Endothelial cell of umbilical vein (primary cell): ENCODE measurements at regions not wholly inside any gene's neighbourhood (a gene's known extent, or its start where the extent isn't known, plus 50 kb on each side); places are given as distances from the start of the nearest gene placed in this dataset.

Source experiments
- BruUV-seq: library from RNA; stranded (reverse); fragments of 400-500 nt; replicated peaks from 2 replicates; lab custom pipeline; 2021; lab: Mats Ljungman, UMichigan
- CTCF ChIA-PET: fragments of 300-600, 350-600 bp; sonication (Branson Sonifier 250); formaldehyde crosslinking; loops from one replicate; lab custom pipeline; 2021; ENCODE audit warnings: antibody characterized with exemption, inconsistent platforms; lab: Charles Lee
- POLR2A ChIA-PET: fragments of 300-600, 350-600 bp; sonication (Branson Sonifier 250); formaldehyde crosslinking; loops from one replicate; lab custom pipeline; 2021; ENCODE audit warnings: antibody characterized with exemption, inconsistent platforms; lab: Charles Lee
- DNase-seq: peaks from one replicate; pipeline ENCODE4 v3.0.0-alpha.2; 2011; ENCODE audit warnings: low read depth, low spot score
- FAIRE-seq: peaks from 2 replicates; lab custom pipeline; 2011; peaks lifted over from hg19 to GRCh38; lab: Jason Lieb, UNC
- H2AFZ ChIP-seq: 2 replicates; pipeline ENCODE4 v1.6.0; 2012; ENCODE audit warnings: low read depth, low read length, control low read depth, inconsistent platforms
- H3K27ac ChIP-seq: 2 replicates; pipeline ENCODE4 v1.5.1; 2011; ENCODE audit warnings: low read depth, mild to moderate bottlenecking, control low read depth, low read length, moderate library complexity; ENCODE audit not compliant: insufficient read depth
- H3K27me3 ChIP-seq, 2 experiments: 2 replicates each; pipeline versions ENCODE4 v1.6.0 to v1.6.1; 2011; ENCODE audit warnings: low read length in 2 of 2, mixed read lengths in 1 of 2; ENCODE audit not compliant: control insufficient read depth in 2 of 2, insufficient read depth in 2 of 2
- H3K36me3 ChIP-seq, 2 experiments: 2 replicates in 1 of 2; 3 replicates in 1 of 2; pipeline ENCODE4 v1.5.1; 2011; ENCODE audit warnings: low read length in 2 of 2, mild to moderate bottlenecking in 1 of 2, moderate library complexity in 1 of 2; ENCODE audit not compliant: control insufficient read depth in 2 of 2, insufficient read depth in 2 of 2; ENCODE audit errors: extremely low read depth in 1 of 2
- H3K4me1 ChIP-seq: 3 replicates; pipeline ENCODE4 v1.5.1; 2011; ENCODE audit warnings: mild to moderate bottlenecking, low read length; ENCODE audit not compliant: control insufficient read depth, insufficient read depth; ENCODE audit errors: extremely low read depth
- H3K4me2 ChIP-seq: 2 replicates; pipeline ENCODE4 v1.6.1; 2011; ENCODE audit warnings: low read length, control low read depth, mixed read lengths; ENCODE audit not compliant: insufficient read depth
- H3K4me3 ChIP-seq, 3 experiments: fragments of 200-600 bp in 1 of 3; sonication (generic), shearing (Covaris generic) in 1 of 3; replicated peaks in 1 of 3; 2 replicates each; pipeline ENCODE4 v1.5.1; 2011 to 2016; ENCODE audit warnings: control low read depth in 3 of 3, low read length in 3 of 3, mild to moderate bottlenecking in 2 of 3, inconsistent platforms in 1 of 3, low read depth in 1 of 3, moderate library complexity in 1 of 3; ENCODE audit not compliant: insufficient read depth in 1 of 3
- H3K79me2 ChIP-seq: 2 replicates; pipeline ENCODE4 v1.6.0; 2012; ENCODE audit warnings: low read length, inconsistent platforms; ENCODE audit not compliant: control insufficient read depth, insufficient read depth
- H3K9ac ChIP-seq: replicated peaks from 2 replicates; pipeline ENCODE3; 2011; ENCODE audit warnings: low read length, control low read depth; ENCODE audit not compliant: insufficient read depth; ENCODE audit errors: extremely low read depth
- H3K9me1 ChIP-seq: replicated peaks from 3 replicates; pipeline ENCODE4 v1.6.0; 2011; ENCODE audit warnings: mild to moderate bottlenecking, low read length; ENCODE audit not compliant: control insufficient read depth, insufficient read depth; ENCODE audit errors: extremely low read depth
- H3K9me3 ChIP-seq: replicated peaks from 2 replicates; pipeline ENCODE4 v1.5.1; 2012; ENCODE audit warnings: low read length, inconsistent platforms; ENCODE audit not compliant: control insufficient read depth, insufficient read depth
- H4K20me1 ChIP-seq: replicated peaks from 2 replicates; pipeline ENCODE3; 2011; ENCODE audit warnings: mild to moderate bottlenecking, low read length; ENCODE audit not compliant: control insufficient read depth, insufficient read depth; ENCODE audit errors: extremely low read depth
- CTCF ChIP-seq, 2 donors: IDR thresholded peaks; 1 replicate in 1 of 2; 2 replicates in 1 of 2; pipeline ENCODE4 v1.5.1; 2011; ENCODE audit warnings: low read length in 2 of 2, mild to moderate bottlenecking in 2 of 2, moderate library complexity in 2 of 2, control low read depth in 1 of 2, inconsistent platforms in 1 of 2, low read depth in 1 of 2; ENCODE audit not compliant: insufficient read depth in 1 of 2; ENCODE audit errors: extremely low read depth in 1 of 2
- EZH2 ChIP-seq: IDR thresholded peaks from 2 replicates; pipeline ENCODE4 v1.6.1; 2012; ENCODE audit warnings: borderline replicate concordance, low read depth, mild to moderate bottlenecking, moderate library complexity, low read length, inconsistent platforms; ENCODE audit not compliant: severe bottlenecking
- FOS ChIP-seq: IDR thresholded peaks from 2 replicates; pipeline ENCODE4 v1.6.1; 2011; ENCODE audit warnings: mild to moderate bottlenecking, low read length, moderate library complexity, borderline replicate concordance; ENCODE audit not compliant: insufficient read depth
- GATA2 ChIP-seq: IDR thresholded peaks from 2 replicates; pipeline ENCODE4 v1.7.0; 2011; ENCODE audit warnings: low read depth, mild to moderate bottlenecking, moderate library complexity, mixed read lengths, low read length; ENCODE audit not compliant: insufficient read length, insufficient read depth
- JUN ChIP-seq: IDR thresholded peaks from 2 replicates; pipeline ENCODE4 v1.6.1; 2011; ENCODE audit warnings: borderline replicate concordance, low read depth; ENCODE audit not compliant: insufficient read length, insufficient read depth
- MAX ChIP-seq: IDR thresholded peaks from 2 replicates; pipeline ENCODE4 v1.6.1; 2011; ENCODE audit not compliant: insufficient read depth, insufficient read length
- MYC ChIP-seq: IDR thresholded peaks from one replicate; pipeline ENCODE4 v1.6.1; 2011; ENCODE audit warnings: mild to moderate bottlenecking, low read depth, low read length
- POLR2A ChIP-seq: IDR thresholded peaks from 2 replicates; pipeline ENCODE4 v1.6.1; 2012; ENCODE audit warnings: low read depth, mild to moderate bottlenecking, control low read depth, low read length
- POLR2AphosphoS5 ChIP-seq: IDR thresholded peaks from 2 replicates; pipeline ENCODE4 v1.6.1; 2012; ENCODE audit warnings: low read depth, mild to moderate bottlenecking, control low read depth, low read length, moderate library complexity; ENCODE audit not compliant: insufficient read depth
- dilution Hi-C: fragments of 300-500 bp; cut with MboI; formaldehyde crosslinking; loops from one replicate; pipeline ENCODE4 v1.15.0; 2019; ENCODE audit warnings: low sequenced_read_pairs; ENCODE audit not compliant: extremely low pct_ligation_motif_present
- intact Hi-C: fragments of 100-400 bp; cut with micrococcal nuclease; formaldehyde crosslinking; loops from one replicate; pipeline ENCODE4 v1.10.0; 2022

GRCh38 chr20:41892031-41892430, 273.9 kb upstream of the CHD6 start:
- BruUV-seq = no TSS peak
- Histone ChIP-seq H3K4me1 (no peaks in the 10 kb centered on the region), H2AFZ (no peak overlapping the region), H4K20me1 (no peaks in the 10 kb centered on the region), H3K36me3 (no peaks in the 10 kb centered on the region), H3K9me1 (no peaks in the 10 kb centered on the region), H3K79me2 (no peaks in the 10 kb centered on the region), H3K9me3 (no peaks in the 10 kb centered on the region), H3K4me2 (no peak overlapping the region), H3K4me3 (no peak overlapping the region), H3K27me3 (no peaks in the 10 kb centered on the region), H3K9ac (no peak overlapping the region), H3K27ac (no peak overlapping the region)
- FAIRE-seq (no peak), DNase-seq (no peak)
- dilution Hi-C loops (no loop called here), intact Hi-C loops (no loop called here)
- POLR2A ChIA-PET = no interaction called here
- CTCF ChIA-PET = no interaction called here
- TF ChIP-seq FOS (no peak), MYC (no peak), MAX (no peak), GATA2 (no peak), POLR2A (no peak), POLR2AphosphoS5 (no peak), JUN (no peak), CTCF (IDR thresholded peaks at IDR 0.05; ENCODE audit: extremely low read depth in 1 of 2, insufficient read depth in 1 of 2, low read depth in 1 of 2, low read length in 2 of 2) (no peak), EZH2 (no peak)
